Tibial nerve (tissue), 3 donors: ENCODE measurements at regions not wholly inside any gene's neighbourhood (a gene's known extent, or its start where the extent isn't known, plus 50 kb on each side); places are given as distances from the start of the nearest gene placed in this dataset.

Experiments used
- CTCF ChIP-seq, 5 experiments: fragments of 200-600 bp in 3 of 5; fragments of 450-650 bp in 2 of 5; sonication (generic) in 3 of 5; IDR thresholded peaks; one replicate each; pipeline ENCODE4 v1.5.1; 2016 to 2019; ENCODE audit warnings: antibody characterized with exemption in 5 of 5, mild to moderate bottlenecking in 3 of 5, moderate library complexity in 2 of 5
- POLR2A ChIP-seq, 2 donors: fragments of 450-650 bp; IDR thresholded peaks; one replicate each; pipeline ENCODE4 v1.6.1; 2017; ENCODE audit warnings: antibody characterized with exemption in 2 of 2, mild to moderate bottlenecking in 2 of 2, moderate library complexity in 2 of 2

GRCh38 chr10:129131457-129132132 lies 335.4 kb upstream of the MGMT start:
- TF ChIP-seq CTCF (IDR thresholded peaks at IDR 0.05), result no peak
- TF ChIP-seq POLR2A (IDR thresholded peaks at IDR 0.05), result no peak
